HCT116 (cell line): ENCODE measurements at regions not wholly inside any gene's neighbourhood (a gene's known extent, or its start where the extent isn't known, plus 50 kb on each side); places are given as distances from the start of the nearest gene placed in this dataset.

Experiments
- ATAC-seq: fragments of 200-7000 bp; cut with Tn5 transposase; 2 replicates; pipeline ENCODE4 v1.9.1; 2020; ENCODE audit warnings: mild to moderate bottlenecking, moderate library complexity
- BruUV-seq: library from RNA; stranded (reverse); fragments of 400-500 nt; replicated peaks from 2 replicates; lab custom pipeline; 2021; lab: Mats Ljungman, UMichigan
- CTCF ChIA-PET: fragments of 300-600 bp; sonication (Branson Sonifier 250); formaldehyde crosslinking; loops from one replicate; lab custom pipeline; 2021; ENCODE audit warnings: antibody characterized with exemption; lab: Charles Lee
- POLR2A ChIA-PET: fragments of 300-600, 350-600 bp; sonication (Branson Sonifier 250); formaldehyde crosslinking; loops from one replicate; lab custom pipeline; 2021; ENCODE audit warnings: antibody characterized with exemption; lab: Charles Lee
- RAD21 ChIA-PET, 2 experiments: fragments of 300-600 bp; sonication (Branson Sonifier 250); formaldehyde crosslinking; loops; one replicate each; lab custom pipeline; 2023; ENCODE audit warnings: low total read pairs in 2 of 2; ENCODE audit not compliant: uncharacterized antibody in 2 of 2, unreplicated experiment in 2 of 2, low non-redundant PET in 1 of 2; lab: Charles Lee
- DNase-seq: peaks from one replicate; pipeline ENCODE4 v3.0.0-alpha.2; 2010; ENCODE audit warnings: low read depth, low spot score
- H2AFZ ChIP-seq: fragments of 200-600 bp; shearing (Covaris generic), sonication (generic); 2 replicates; pipeline ENCODE4 v1.6.1; 2017; ENCODE audit warnings: low read depth, mixed run types, mixed read lengths, antibody characterized with exemption, low read length; ENCODE audit not compliant: poor library complexity, severe bottlenecking
- H3K27ac ChIP-seq: 2 replicates; pipeline ENCODE4 v1.5.1; 2012; ENCODE audit warnings: low read depth, low read length
- H3K27me3 ChIP-seq: fragments of 200-600 bp; sonication (generic); 2 replicates; pipeline ENCODE4 v1.6.1; 2016; ENCODE audit warnings: mixed run types, low read length, mixed read lengths; ENCODE audit not compliant: insufficient read depth
- H3K36me3 ChIP-seq, 2 experiments: fragments of 200-500 bp in 1 of 2; fragments of 200-600 bp in 1 of 2; sonication (Bioruptor generic) in 1 of 2; sonication (generic) in 1 of 2; 2 replicates each; pipeline versions ENCODE4 v1.5.1 to v1.6.1; 2014 to 2016; ENCODE audit warnings: low read length in 2 of 2, inconsistent platforms in 1 of 2, mixed read lengths in 1 of 2, mixed run types in 1 of 2; ENCODE audit not compliant: insufficient read depth in 2 of 2, control insufficient read depth in 1 of 2
- H3K4me1 ChIP-seq, 2 experiments: fragments of 200-600 bp in 1 of 2; sonication (generic) in 1 of 2; 2 replicates each; pipeline versions ENCODE4 v1.5.1 to v1.6.1; 2012 to 2017; ENCODE audit warnings: low read length in 2 of 2, inconsistent platforms in 1 of 2, mild to moderate bottlenecking in 1 of 2, mixed read lengths in 1 of 2, mixed run types in 1 of 2, moderate library complexity in 1 of 2; ENCODE audit not compliant: insufficient read depth in 2 of 2, control insufficient read depth in 1 of 2
- H3K4me2 ChIP-seq: fragments of 200-600 bp; sonication (generic); 2 replicates; pipeline ENCODE4 v1.6.1; 2017; ENCODE audit warnings: mixed run types, low read length, mixed read lengths
- H3K4me3 ChIP-seq, 2 experiments: fragments of 200-600 bp in 1 of 2; sonication (generic) in 1 of 2; replicated peaks in 1 of 2; 2 replicates each; pipeline ENCODE4 v1.5.1; 2011 to 2016; ENCODE audit warnings: low read length in 2 of 2, control low read depth in 1 of 2, low read depth in 1 of 2, mild to moderate bottlenecking in 1 of 2, mixed read lengths in 1 of 2, mixed run types in 1 of 2
- H3K79me2 ChIP-seq: fragments of 200-600 bp; sonication (generic); 2 replicates; pipeline ENCODE4 v1.6.1; 2017; ENCODE audit warnings: mild to moderate bottlenecking, mixed run types, low read length, moderate library complexity, mixed read lengths; ENCODE audit not compliant: insufficient read depth
- H3K9ac ChIP-seq: fragments of 200-600 bp; sonication (generic); 2 replicates; pipeline ENCODE4 v1.6.1; 2016; ENCODE audit warnings: low read length, mixed read lengths
- H3K9me2 ChIP-seq: fragments of 200-600 bp; sonication (generic), shearing (Covaris generic); 2 replicates; pipeline ENCODE4 v1.6.1; 2017; ENCODE audit warnings: mixed run types, mild to moderate bottlenecking, moderate library complexity; ENCODE audit not compliant: insufficient read depth
- H3K9me3 ChIP-seq, 2 experiments: fragments of 200-500 bp in 1 of 2; fragments of 200-600 bp in 1 of 2; sonication (Bioruptor generic) in 1 of 2; sonication (generic) in 1 of 2; 2 replicates each; pipeline ENCODE4 v1.6.1; 2014 to 2017; ENCODE audit warnings: low read length in 2 of 2, mixed read lengths in 2 of 2, inconsistent platforms in 1 of 2, low read depth in 1 of 2, mild to moderate bottlenecking in 1 of 2, mixed run types in 1 of 2, moderate library complexity in 1 of 2; ENCODE audit not compliant: control insufficient read depth in 1 of 2, insufficient read depth in 1 of 2
- H4K20me1 ChIP-seq: fragments of 200-600 bp; sonication (generic), shearing (Covaris generic); 2 replicates; pipeline ENCODE4 v1.6.1; 2017; ENCODE audit warnings: mixed run types, mild to moderate bottlenecking, moderate library complexity; ENCODE audit not compliant: insufficient read depth
- ATF3 ChIP-seq: IDR thresholded peaks from 2 replicates; pipeline ENCODE4 v1.6.1; 2012
- CBX3 ChIP-seq: IDR thresholded peaks from 2 replicates; pipeline ENCODE4 v1.6.1; 2012; ENCODE audit warnings: low read depth
- CEBPB ChIP-seq: IDR thresholded peaks from 2 replicates; pipeline ENCODE4 v1.6.1; 2012; ENCODE audit warnings: low read depth
- ELF1 ChIP-seq: IDR thresholded peaks from 2 replicates; pipeline ENCODE4 v1.6.1; 2012; ENCODE audit warnings: low read depth, borderline replicate concordance
- EZH2 ChIP-seq: fragments of 200-600 bp; sonication (generic); IDR thresholded peaks from 2 replicates; pipeline ENCODE4 v1.6.1; 2017; ENCODE audit warnings: antibody characterized with exemption, mixed run types
- EZH2phosphoT487 ChIP-seq: fragments of 200-600 bp; IDR thresholded peaks from 2 replicates; pipeline ENCODE4 v1.6.1; 2018; ENCODE audit warnings: antibody characterized with exemption, borderline replicate concordance
- FOSL1 ChIP-seq: IDR thresholded peaks from 2 replicates; pipeline ENCODE4 v1.6.1; 2012; ENCODE audit warnings: low read depth
- JUND ChIP-seq: IDR thresholded peaks from 2 replicates; pipeline ENCODE4 v1.6.1; 2012
- POLR2A ChIP-seq: IDR thresholded peaks from 2 replicates; pipeline ENCODE4 v1.7.0; 2011; ENCODE audit warnings: borderline replicate concordance; ENCODE audit not compliant: insufficient read depth, insufficient read length; ENCODE audit errors: extremely low read depth
- POLR2AphosphoS5 ChIP-seq: IDR thresholded peaks from 2 replicates; pipeline ENCODE4 v1.6.1; 2011; ENCODE audit warnings: mild to moderate bottlenecking, low read depth, low read length, moderate library complexity
- SIN3A ChIP-seq: IDR thresholded peaks from 2 replicates; pipeline ENCODE4 v1.6.1; 2012; ENCODE audit warnings: low read depth
- SP1 ChIP-seq: IDR thresholded peaks from 2 replicates; pipeline ENCODE4 v1.6.1; 2012; ENCODE audit warnings: low read depth
- SRF ChIP-seq: IDR thresholded peaks from 2 replicates; pipeline ENCODE4 v1.6.1; 2012; ENCODE audit warnings: low read depth
- YY1 ChIP-seq: IDR thresholded peaks from 2 replicates; pipeline ENCODE4 v1.6.1; 2011; ENCODE audit warnings: low read length, low read depth, moderate library complexity, mild to moderate bottlenecking; ENCODE audit not compliant: insufficient replicate concordance; ENCODE audit errors: extremely low read depth
- ZBTB33 ChIP-seq: IDR thresholded peaks from 2 replicates; pipeline ENCODE4 v1.6.1; 2011; ENCODE audit warnings: mild to moderate bottlenecking, low read length, moderate library complexity; ENCODE audit not compliant: insufficient replicate concordance; ENCODE audit errors: extremely low read depth
- ZFX ChIP-seq: fragments of 450-650 bp; IDR thresholded peaks from 2 replicates; pipeline ENCODE4 v1.6.1; 2017
- ZNF274 ChIP-seq: fragments of 200-500 bp; sonication (Bioruptor generic); IDR thresholded peaks from 2 replicates; pipeline ENCODE4 v1.6.1; 2014; ENCODE audit warnings: mild to moderate bottlenecking, low read depth, low read length, inconsistent platforms
- intact Hi-C: fragments of 100-400 bp; cut with micrococcal nuclease; formaldehyde crosslinking; loops from 2 replicates; pipeline ENCODE4 v1.10.0; 2022
- TF ChIP-seq, protein P1 (sequence below), 3 experiments: fragments of 200-600 bp in 1 of 3; sonication (generic) in 1 of 3; IDR thresholded peaks in 2 of 3; conservative IDR thresholded peaks in 1 of 3; 2 replicates each; pipeline ENCODE4 v1.5.1; 2012 to 2017; ENCODE audit warnings: low read depth in 2 of 3, low read length in 2 of 3, antibody characterized with exemption in 1 of 3, borderline replicate concordance in 1 of 3, control low read depth in 1 of 3, mild to moderate bottlenecking in 1 of 3, mixed read lengths in 1 of 3, mixed run types in 1 of 3, moderate library complexity in 1 of 3; ENCODE audit not compliant: insufficient read depth in 1 of 3

GRCh38 chr7:113204415-113204814, 86.1 kb upstream of the SMIM30 start:
- ATAC-seq = no peak

More at GRCh38 chr7:113204415-113204814, 86.1 kb upstream of the SMIM30 start:
- Histone ChIP-seq H3K36me3 (no peaks in the 10 kb centered on the region), H3K79me2 (no peaks in the 10 kb centered on the region), H3K9ac (no peak overlapping the region)
- CTCF ChIA-PET = no interaction called here
- DNase-seq = no peak
- no TSS peak for BruUV-seq
- TF ChIP-seq EZH2 (no peak), JUND (no peak), SP1 (no peak), FOSL1 (no peak), ZNF274 (no peak), SRF (no peak), POLR2AphosphoS5 (no peak), POLR2A (no peak), ATF3 (no peak), CBX3 (no peak), ZBTB33 (no peak), YY1 (no peak), EZH2phosphoT487 (no peak), CEBPB (no peak), SIN3A (no peak), ELF1 (no peak), ZFX (no peak)
- TF ChIP-seq, protein P1, sequence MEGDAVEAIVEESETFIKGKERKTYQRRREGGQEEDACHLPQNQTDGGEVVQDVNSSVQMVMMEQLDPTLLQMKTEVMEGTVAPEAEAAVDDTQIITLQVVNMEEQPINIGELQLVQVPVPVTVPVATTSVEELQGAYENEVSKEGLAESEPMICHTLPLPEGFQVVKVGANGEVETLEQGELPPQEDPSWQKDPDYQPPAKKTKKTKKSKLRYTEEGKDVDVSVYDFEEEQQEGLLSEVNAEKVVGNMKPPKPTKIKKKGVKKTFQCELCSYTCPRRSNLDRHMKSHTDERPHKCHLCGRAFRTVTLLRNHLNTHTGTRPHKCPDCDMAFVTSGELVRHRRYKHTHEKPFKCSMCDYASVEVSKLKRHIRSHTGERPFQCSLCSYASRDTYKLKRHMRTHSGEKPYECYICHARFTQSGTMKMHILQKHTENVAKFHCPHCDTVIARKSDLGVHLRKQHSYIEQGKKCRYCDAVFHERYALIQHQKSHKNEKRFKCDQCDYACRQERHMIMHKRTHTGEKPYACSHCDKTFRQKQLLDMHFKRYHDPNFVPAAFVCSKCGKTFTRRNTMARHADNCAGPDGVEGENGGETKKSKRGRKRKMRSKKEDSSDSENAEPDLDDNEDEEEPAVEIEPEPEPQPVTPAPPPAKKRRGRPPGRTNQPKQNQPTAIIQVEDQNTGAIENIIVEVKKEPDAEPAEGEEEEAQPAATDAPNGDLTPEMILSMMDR (IDR thresholded peaks at IDR 0.05 in 2 of 3, conservative IDR thresholded peaks at IDR 0.05 in 1 of 3; ENCODE audit: borderline replicate concordance in 1 of 3, insufficient read depth in 1 of 3, low read depth in 2 of 3, low read length in 2 of 3) = no peak
- TF ChIP-seq, all 23 proteins: peak for 0
- 0 out of 2 replicates have a peak, but pooled peaks cover 3% of the 10 kb centered on the region for H3K9me2 ChIP-seq
- no peaks in the 10 kb centered on the region for H3K9me3 ChIP-seq
- no peak overlapping the region for H2AFZ ChIP-seq
- H3K4me1 ChIP-seq = no peaks in the 10 kb centered on the region
- no peak overlapping the region for H3K4me2 ChIP-seq
- no peaks in the 10 kb centered on the region for H4K20me1 ChIP-seq
- H3K27ac ChIP-seq = no peak overlapping the region
- intact Hi-C loops = no loop called here
- H3K27me3 ChIP-seq = no peaks in the 10 kb centered on the region
- ChIA-PET POLR2A (no interaction called here), RAD21 (no interaction called here)
- no peak overlapping the region for H3K4me3 ChIP-seq
